ENCODE measurements at regions not wholly inside any gene's neighbourhood (a gene's known extent, or its start where the extent isn't known, plus 50 kb on each side); places are given as distances from the start of the nearest gene placed in this dataset.

DNA sequence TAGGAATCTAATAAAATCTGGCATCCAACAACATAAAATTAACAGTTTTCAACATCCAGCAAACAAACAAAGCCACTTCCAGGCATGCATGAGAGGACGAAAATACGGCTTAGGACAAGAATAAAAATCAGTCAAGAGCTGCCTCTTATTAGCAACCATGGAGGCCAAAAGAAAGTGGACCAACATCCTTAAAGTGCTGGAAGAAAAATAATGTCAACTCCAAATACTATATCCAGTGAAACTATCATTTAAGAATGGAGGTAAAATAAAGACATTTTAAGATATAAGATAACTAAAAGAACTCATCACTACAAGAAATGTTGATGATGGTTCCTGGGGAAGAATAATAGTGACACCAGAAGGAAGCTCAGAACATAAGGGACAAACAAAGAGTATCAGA, 224.0 kb upstream of the IRX4 start:
- FAIRE-seq (no peak), DNase-seq (ENCODE audit: low read depth) (no peak)
- H3K36me3 ChIP-seq (ENCODE audit: control insufficient read depth, insufficient read depth, low read length): no peaks in the 10 kb centered on the region
- no peak overlapping the region for H3K4me3 ChIP-seq (ENCODE audit: low read depth, low read length)
- TF ChIP-seq, protein P1, sequence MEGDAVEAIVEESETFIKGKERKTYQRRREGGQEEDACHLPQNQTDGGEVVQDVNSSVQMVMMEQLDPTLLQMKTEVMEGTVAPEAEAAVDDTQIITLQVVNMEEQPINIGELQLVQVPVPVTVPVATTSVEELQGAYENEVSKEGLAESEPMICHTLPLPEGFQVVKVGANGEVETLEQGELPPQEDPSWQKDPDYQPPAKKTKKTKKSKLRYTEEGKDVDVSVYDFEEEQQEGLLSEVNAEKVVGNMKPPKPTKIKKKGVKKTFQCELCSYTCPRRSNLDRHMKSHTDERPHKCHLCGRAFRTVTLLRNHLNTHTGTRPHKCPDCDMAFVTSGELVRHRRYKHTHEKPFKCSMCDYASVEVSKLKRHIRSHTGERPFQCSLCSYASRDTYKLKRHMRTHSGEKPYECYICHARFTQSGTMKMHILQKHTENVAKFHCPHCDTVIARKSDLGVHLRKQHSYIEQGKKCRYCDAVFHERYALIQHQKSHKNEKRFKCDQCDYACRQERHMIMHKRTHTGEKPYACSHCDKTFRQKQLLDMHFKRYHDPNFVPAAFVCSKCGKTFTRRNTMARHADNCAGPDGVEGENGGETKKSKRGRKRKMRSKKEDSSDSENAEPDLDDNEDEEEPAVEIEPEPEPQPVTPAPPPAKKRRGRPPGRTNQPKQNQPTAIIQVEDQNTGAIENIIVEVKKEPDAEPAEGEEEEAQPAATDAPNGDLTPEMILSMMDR (IDR thresholded peaks at IDR 0.05; ENCODE audit: insufficient read depth, low read length, severe bottlenecking): no peak
- H3K27me3 ChIP-seq (ENCODE audit: control insufficient read depth, insufficient read depth, low read length): no peaks in the 10 kb centered on the region

DNA sequence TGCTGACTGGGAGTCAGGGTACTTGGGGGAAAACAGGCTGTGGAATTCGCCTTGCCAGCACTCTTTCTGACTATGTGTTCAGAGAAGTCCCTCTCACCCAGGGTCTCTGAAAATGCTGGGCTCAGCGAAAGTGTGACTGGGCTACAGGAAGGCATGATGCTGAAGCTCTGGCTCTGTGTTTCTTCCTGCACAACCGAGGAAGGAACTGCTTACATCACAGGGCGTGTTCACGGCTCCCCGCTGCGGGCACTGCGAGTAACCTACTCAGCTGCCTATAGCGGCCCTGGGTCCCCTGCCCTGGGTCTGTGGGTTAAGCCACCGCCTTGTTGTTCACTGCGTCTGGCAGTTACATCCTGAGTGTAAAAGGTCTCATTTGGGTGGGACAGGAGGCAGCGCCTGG, 222.4 kb upstream of the IRX4 start:
- FAIRE-seq (no peak), DNase-seq (ENCODE audit: low read depth) (no peak)
- H3K27me3 ChIP-seq (ENCODE audit: control insufficient read depth, insufficient read depth, low read length): no peaks in the 10 kb centered on the region

DNA sequence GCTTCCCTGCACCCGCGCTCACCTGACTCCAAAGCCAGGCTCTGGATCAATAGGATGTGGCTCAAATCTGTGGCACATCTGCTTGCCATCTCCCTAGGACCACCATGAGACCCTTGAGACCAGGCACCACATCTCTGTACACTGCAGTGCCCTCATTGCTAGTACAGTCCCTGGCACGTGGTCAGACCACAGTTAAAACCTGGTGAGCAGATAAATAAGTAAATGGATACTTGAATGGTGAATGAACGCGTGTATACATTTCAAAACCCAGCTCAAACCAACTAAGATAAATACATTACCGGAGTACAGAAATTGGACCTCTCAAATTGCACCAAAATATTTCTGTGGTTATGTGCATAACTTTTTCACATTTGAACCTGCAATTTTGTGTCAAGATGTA, 221.2 kb upstream of the IRX4 start:
- Histone ChIP-seq H3K4me3 (ENCODE audit: low read depth, low read length) (no peak overlapping the region), H3K36me3 (ENCODE audit: control insufficient read depth, insufficient read depth, low read length) (no peaks in the 10 kb centered on the region), H3K27me3 (ENCODE audit: control insufficient read depth, insufficient read depth, low read length) (no peaks in the 10 kb centered on the region)
- DNase-seq (ENCODE audit: low read depth) (no peak), FAIRE-seq (no peak)
- TF ChIP-seq, protein P1 (IDR thresholded peaks at IDR 0.05; ENCODE audit: insufficient read depth, low read length, severe bottlenecking): no peak

More for the DNA sequence above, 222.4 kb upstream of the IRX4 start:
- no peak overlapping the region for H3K4me3 ChIP-seq (ENCODE audit: low read depth, low read length)
- H3K36me3 ChIP-seq (ENCODE audit: control insufficient read depth, insufficient read depth, low read length): no peaks in the 10 kb centered on the region
- TF ChIP-seq, protein P1 (IDR thresholded peaks at IDR 0.05; ENCODE audit: insufficient read depth, low read length, severe bottlenecking): no peak

DNA sequence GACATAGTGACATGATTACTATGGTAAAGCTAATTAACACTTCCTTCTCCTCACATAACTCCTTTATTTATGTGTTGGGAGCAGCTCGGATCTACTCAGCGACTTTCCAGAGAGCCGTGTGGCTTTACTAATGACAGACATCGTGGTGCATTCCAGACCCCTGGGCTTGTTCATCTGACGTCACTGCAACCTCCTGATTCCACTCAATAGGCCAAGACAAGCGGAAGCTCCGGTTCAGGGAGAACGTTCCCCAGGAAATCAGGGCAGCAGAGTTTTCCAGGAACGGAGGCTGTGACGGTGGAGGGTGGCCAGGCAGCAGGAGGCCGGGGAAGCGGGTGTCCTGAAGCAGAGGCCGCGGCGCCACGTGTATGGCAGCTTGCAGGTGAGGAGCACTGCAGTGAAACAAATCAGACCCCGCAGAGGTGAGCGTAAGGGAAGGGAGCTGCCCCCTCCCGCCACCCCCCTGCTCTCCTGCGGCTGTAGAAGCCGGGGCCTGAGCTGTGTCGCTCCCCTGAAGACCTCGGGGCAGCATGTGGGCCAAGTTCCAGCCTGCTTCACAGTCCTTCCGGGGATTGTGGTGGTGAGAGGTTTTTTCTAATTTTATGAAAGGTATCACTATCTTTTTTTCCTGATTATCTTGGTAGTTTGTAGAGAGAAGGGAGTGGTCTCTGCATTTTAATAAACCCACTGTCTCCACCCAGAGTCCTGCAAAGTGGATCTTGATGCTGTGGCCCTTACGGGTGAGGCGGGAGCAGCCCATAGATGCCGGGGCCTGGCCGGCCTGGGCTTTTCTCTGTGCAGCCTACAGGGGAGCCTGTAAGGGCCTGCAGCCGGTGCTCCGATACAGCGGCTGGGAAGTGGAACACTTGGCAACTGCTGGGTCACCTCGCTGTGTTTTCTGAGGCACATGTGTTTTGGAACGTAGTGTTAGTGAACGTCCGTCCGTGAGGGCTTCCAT, 220.4 kb upstream of the IRX4 start:
- H3K36me3 ChIP-seq (ENCODE audit: control insufficient read depth, insufficient read depth, low read length): no peaks in the 10 kb centered on the region
- DNase-seq (ENCODE audit: low read depth) (no peak), FAIRE-seq (no peak)
- TF ChIP-seq, protein P1 (IDR thresholded peaks at IDR 0.05; ENCODE audit: insufficient read depth, low read length, severe bottlenecking): no peak
- H3K27me3 ChIP-seq (ENCODE audit: control insufficient read depth, insufficient read depth, low read length): no peaks in the 10 kb centered on the region
- H3K4me3 ChIP-seq (ENCODE audit: low read depth, low read length): no peak overlapping the region

DNA sequence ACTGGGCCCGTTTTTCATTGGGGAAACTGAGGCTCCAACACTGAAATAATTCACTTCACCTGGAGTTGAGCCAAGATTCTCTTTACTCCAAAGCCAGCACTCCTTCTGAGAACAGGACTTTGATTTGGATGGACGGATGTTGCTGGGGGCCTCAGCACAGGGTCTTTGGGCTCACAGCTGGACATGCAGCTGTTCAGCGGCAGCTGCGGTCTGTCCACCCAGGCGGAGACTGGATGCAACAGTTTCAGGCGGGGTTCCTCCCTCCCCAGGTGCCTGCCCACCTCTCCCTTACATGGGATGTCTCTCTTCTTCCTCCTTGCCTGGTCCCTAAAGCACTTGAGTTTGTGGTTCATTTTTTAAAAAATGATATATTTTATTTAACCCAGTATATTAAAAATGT, 219.0 kb upstream of the IRX4 start:
- no peaks in the 10 kb centered on the region for H3K36me3 ChIP-seq (ENCODE audit: control insufficient read depth, insufficient read depth, low read length)
- FAIRE-seq (no peak), DNase-seq (ENCODE audit: low read depth) (no peak)
- TF ChIP-seq, protein P1 (IDR thresholded peaks at IDR 0.05; ENCODE audit: insufficient read depth, low read length, severe bottlenecking): no peak
- no peak overlapping the region for H3K4me3 ChIP-seq (ENCODE audit: low read depth, low read length)
- H3K27me3 ChIP-seq (ENCODE audit: control insufficient read depth, insufficient read depth, low read length): no peaks in the 10 kb centered on the region
